Liver (tissue), 8 donors: ENCODE measurements at regions not wholly inside any gene's neighbourhood (a gene's known extent, or its start where the extent isn't known, plus 50 kb on each side); places are given as distances from the start of the nearest gene placed in this dataset.
A peak's percentile ranks its signal among the peaks of the same experiment; 100 is the strongest.

Experiments used
- DNase-seq: peaks from one replicate; pipeline ENCODE4 v3.0.0-alpha.2; 2017; ENCODE audit warnings: low spot score
- H3K27ac ChIP-seq, 2 donors: one replicate each; pipeline ENCODE4 v1.7.0; 2013; ENCODE audit warnings: inconsistent platforms in 2 of 2, low read length in 2 of 2, control low read depth in 1 of 2, low read depth in 1 of 2, mild to moderate bottlenecking in 1 of 2
- H3K27me3 ChIP-seq, 4 donors: one replicate each; pipeline versions ENCODE4 v1.6.1 to v1.7.0; 2013; ENCODE audit warnings: low read length in 3 of 4, inconsistent platforms in 1 of 4, mild to moderate bottlenecking in 1 of 4, moderate library complexity in 1 of 4; ENCODE audit not compliant: control insufficient read depth in 4 of 4, insufficient read depth in 4 of 4
- H3K36me3 ChIP-seq, 4 donors: one replicate each; pipeline versions ENCODE4 v1.6.1 to v1.7.0; 2013; ENCODE audit warnings: low read length in 3 of 4, mild to moderate bottlenecking in 3 of 4, low read depth in 1 of 4, moderate library complexity in 1 of 4; ENCODE audit not compliant: control insufficient read depth in 4 of 4, insufficient read depth in 3 of 4
- H3K4me1 ChIP-seq, 4 donors: one replicate each; pipeline versions ENCODE4 v1.6.1 to v1.7.0; 2013; ENCODE audit warnings: low read length in 3 of 4, mild to moderate bottlenecking in 3 of 4, moderate library complexity in 1 of 4; ENCODE audit not compliant: control insufficient read depth in 4 of 4, insufficient read depth in 4 of 4
- H3K4me3 ChIP-seq, 3 donors: one replicate each; pipeline versions ENCODE4 v1.6.1 to v1.7.0; 2013; ENCODE audit warnings: low read length in 3 of 3, control low read depth in 1 of 3, low read depth in 1 of 3, mild to moderate bottlenecking in 1 of 3
- H3K9ac ChIP-seq, 2 donors: one replicate each; pipeline ENCODE4 v1.7.0; 2013; ENCODE audit warnings: low read length in 2 of 2, mild to moderate bottlenecking in 2 of 2, moderate library complexity in 2 of 2, control low read depth in 1 of 2, low read depth in 1 of 2
- H3K9me3 ChIP-seq, 4 donors: one replicate each; pipeline versions ENCODE4 v1.6.1 to v1.7.0; 2013; ENCODE audit warnings: low read length in 3 of 4; ENCODE audit not compliant: control insufficient read depth in 4 of 4
- CTCF ChIP-seq: fragments of 150-350 bp; IDR thresholded peaks from 2 replicates; pipeline ENCODE4 v1.5.1; 2017; ENCODE audit warnings: improper control_type of control experiment, low read depth, low read length; ENCODE audit not compliant: missing input control
- EGR1 ChIP-seq, 2 donors: IDR thresholded peaks; 2 replicates each; pipeline ENCODE4 v1.6.1; 2016 to 2018; ENCODE audit warnings: antibody characterized with exemption in 2 of 2, low read depth in 2 of 2
- FOXA1 ChIP-seq: IDR thresholded peaks from 2 replicates; pipeline ENCODE4 v1.6.1; 2016; ENCODE audit warnings: antibody characterized with exemption
- FOXA2 ChIP-seq: IDR thresholded peaks from 2 replicates; pipeline ENCODE4 v1.6.1; 2016; ENCODE audit warnings: antibody characterized with exemption
- GABPA ChIP-seq, 2 donors: IDR thresholded peaks in 1 of 2; conservative IDR thresholded peaks in 1 of 2; 2 replicates each; pipeline ENCODE4 v1.6.1; 2016; ENCODE audit warnings: antibody characterized with exemption in 2 of 2, mild to moderate bottlenecking in 1 of 2, moderate library complexity in 1 of 2
- HNF4G ChIP-seq: IDR thresholded peaks from 2 replicates; pipeline ENCODE4 v1.6.1; 2016; ENCODE audit warnings: antibody characterized with exemption
- JUND ChIP-seq, 2 donors: IDR thresholded peaks; 2 replicates each; pipeline ENCODE4 v1.6.1; 2016; ENCODE audit warnings: antibody characterized with exemption in 2 of 2
- MAX ChIP-seq: IDR thresholded peaks from 2 replicates; pipeline ENCODE4 v1.6.1; 2016; ENCODE audit warnings: antibody characterized with exemption
- NR2F2 ChIP-seq: IDR thresholded peaks from 2 replicates; pipeline ENCODE4 v1.6.1; 2016; ENCODE audit warnings: antibody characterized with exemption
- RAD21 ChIP-seq, 2 donors: IDR thresholded peaks; 2 replicates each; pipeline ENCODE4 v1.6.1; 2016; ENCODE audit warnings: antibody characterized with exemption in 2 of 2, mild to moderate bottlenecking in 2 of 2
- REST ChIP-seq: IDR thresholded peaks from 2 replicates; pipeline ENCODE4 v1.6.1; 2016; ENCODE audit warnings: antibody characterized with exemption, mild to moderate bottlenecking
- RXRA ChIP-seq, 2 donors: IDR thresholded peaks; 2 replicates each; pipeline ENCODE4 v1.6.1; 2017 to 2018; ENCODE audit warnings: antibody characterized with exemption in 2 of 2, mild to moderate bottlenecking in 1 of 2
- SP1 ChIP-seq: IDR thresholded peaks from 2 replicates; pipeline ENCODE4 v1.6.1; 2018; ENCODE audit warnings: antibody characterized with exemption, mild to moderate bottlenecking
- TAF1 ChIP-seq: conservative IDR thresholded peaks from 2 replicates; pipeline ENCODE4 v1.6.1; 2016; ENCODE audit warnings: antibody characterized with exemption, mild to moderate bottlenecking
- YY1 ChIP-seq: IDR thresholded peaks from 2 replicates; pipeline ENCODE4 v1.6.1; 2016; ENCODE audit warnings: antibody characterized with exemption, mild to moderate bottlenecking
- WGBS: extraction: QIAGEN DNeasy Blood & Tissue Kit; methylation state at CpG from one replicate; pipeline ENCODE4 v1.1.7; 2013; 5-methylcytosine and 5-hydroxymethylcytosine counted together
- TF ChIP-seq, protein P1 (sequence below): IDR thresholded peaks from 2 replicates; pipeline ENCODE4 v1.6.1; 2016; ENCODE audit warnings: antibody characterized with exemption
- TF ChIP-seq, protein P2 (sequence below): IDR thresholded peaks from 2 replicates; pipeline ENCODE4 v1.6.1; 2016; ENCODE audit warnings: antibody characterized with exemption
- donor health status: healthy.
- donor health status: healthy.
- donor health status: healthy.
- donor health status: healthy.
- donor health status: healthy.

DNA sequence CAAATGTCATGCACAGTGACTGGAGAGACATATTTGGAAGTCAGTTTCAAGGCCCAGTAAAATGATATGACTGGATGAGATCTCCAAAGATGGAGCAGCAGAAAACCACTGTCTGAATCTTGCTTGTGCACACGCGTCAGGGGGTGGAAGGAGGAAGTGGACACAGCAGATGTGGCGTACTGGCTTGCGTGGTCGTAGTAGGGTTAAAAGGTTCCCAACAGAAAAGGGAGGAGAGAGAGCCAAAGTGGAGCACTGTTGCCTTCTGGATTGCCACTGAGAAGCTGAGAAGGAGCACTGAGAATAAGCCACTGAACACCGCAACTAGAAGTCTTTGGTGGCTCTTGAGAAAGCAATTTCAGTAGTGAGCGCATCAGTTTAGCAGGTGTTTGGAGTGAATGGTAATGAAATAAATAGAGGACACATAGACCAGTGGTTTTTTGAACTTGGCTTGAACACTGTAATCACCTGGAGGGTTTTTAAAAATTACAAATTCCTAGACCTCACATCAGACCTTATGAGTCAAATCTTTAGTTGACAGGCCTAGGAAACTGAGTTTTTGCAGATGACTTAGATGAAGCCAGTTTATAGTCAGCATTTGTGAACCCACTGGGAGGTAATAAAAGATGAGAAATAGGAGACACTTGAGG, 227.3 kb downstream of the PTEN start:
- Histone ChIP-seq H3K4me1 (peaks cover 4 to 31% (median 14%) of the 10 kb centered on the region in 4 donors), H3K9me3 (no peaks in the 10 kb centered on the region), H3K4me3 (no peak overlapping the region), H3K36me3 (no peaks in the 10 kb centered on the region), H3K27ac (peak overlapping the region in 1 of 2 donors; percentile 56), H3K27me3 (no peaks in the 10 kb centered on the region), H3K9ac (no peak overlapping the region)
- DNase-seq, result no peak
- TF ChIP-seq NR2F2 (no peak), RAD21 (IDR thresholded peaks at IDR 0.05) (no peak), REST (no peak), CTCF (no peak), GABPA (IDR thresholded peaks at IDR 0.05 in 1 of 2, conservative IDR thresholded peaks at IDR 0.05 in 1 of 2) (no peak), HNF4G (no peak), FOXA1 (no peak), FOXA2 (no peak), RXRA (IDR thresholded peaks at IDR 0.05) (no peak), MAX (no peak), SP1 (no peak), EGR1 (IDR thresholded peaks at IDR 0.05; ENCODE audit: low read depth in 2 of 2) (no peak), TAF1 (no peak), JUND (IDR thresholded peaks at IDR 0.05) (no peak), YY1 (no peak)
- TF ChIP-seq, protein P1, sequence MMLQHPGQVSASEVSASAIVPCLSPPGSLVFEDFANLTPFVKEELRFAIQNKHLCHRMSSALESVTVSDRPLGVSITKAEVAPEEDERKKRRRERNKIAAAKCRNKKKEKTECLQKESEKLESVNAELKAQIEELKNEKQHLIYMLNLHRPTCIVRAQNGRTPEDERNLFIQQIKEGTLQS, result no peak
- TF ChIP-seq, protein P2, sequence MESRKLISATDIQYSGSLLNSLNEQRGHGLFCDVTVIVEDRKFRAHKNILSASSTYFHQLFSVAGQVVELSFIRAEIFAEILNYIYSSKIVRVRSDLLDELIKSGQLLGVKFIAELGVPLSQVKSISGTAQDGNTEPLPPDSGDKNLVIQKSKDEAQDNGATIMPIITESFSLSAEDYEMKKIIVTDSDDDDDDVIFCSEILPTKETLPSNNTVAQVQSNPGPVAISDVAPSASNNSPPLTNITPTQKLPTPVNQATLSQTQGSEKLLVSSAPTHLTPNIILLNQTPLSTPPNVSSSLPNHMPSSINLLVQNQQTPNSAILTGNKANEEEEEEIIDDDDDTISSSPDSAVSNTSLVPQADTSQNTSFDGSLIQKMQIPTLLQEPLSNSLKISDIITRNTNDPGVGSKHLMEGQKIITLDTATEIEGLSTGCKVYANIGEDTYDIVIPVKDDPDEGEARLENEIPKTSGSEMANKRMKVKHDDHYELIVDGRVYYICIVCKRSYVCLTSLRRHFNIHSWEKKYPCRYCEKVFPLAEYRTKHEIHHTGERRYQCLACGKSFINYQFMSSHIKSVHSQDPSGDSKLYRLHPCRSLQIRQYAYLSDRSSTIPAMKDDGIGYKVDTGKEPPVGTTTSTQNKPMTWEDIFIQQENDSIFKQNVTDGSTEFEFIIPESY, result no peak
- 84% methylated on average over 7 of the region's 7 CpGs for WGBS
